OCI-LY7 (cell line): ENCODE measurements at regions not wholly inside any gene's neighbourhood (a gene's known extent, or its start where the extent isn't known, plus 50 kb on each side); places are given as distances from the start of the nearest gene placed in this dataset.

Experiments used
- CTCF ChIP-seq: fragments of 200-600 bp; sonication (generic); conservative IDR thresholded peaks from 2 replicates; pipeline ENCODE4 v1.5.1; 2014; ENCODE audit warnings: mild to moderate bottlenecking, antibody characterized with exemption, low read length, moderate library complexity, mixed read lengths
- EZH2phosphoT487 ChIP-seq: fragments of 200-600 bp; sonication (generic); IDR thresholded peaks from 2 replicates; pipeline ENCODE4 v1.6.1; 2018; ENCODE audit warnings: low read depth, borderline replicate concordance, mild to moderate bottlenecking, mixed run types, antibody characterized with exemption, low read length, moderate library complexity, mixed read lengths

DNA sequence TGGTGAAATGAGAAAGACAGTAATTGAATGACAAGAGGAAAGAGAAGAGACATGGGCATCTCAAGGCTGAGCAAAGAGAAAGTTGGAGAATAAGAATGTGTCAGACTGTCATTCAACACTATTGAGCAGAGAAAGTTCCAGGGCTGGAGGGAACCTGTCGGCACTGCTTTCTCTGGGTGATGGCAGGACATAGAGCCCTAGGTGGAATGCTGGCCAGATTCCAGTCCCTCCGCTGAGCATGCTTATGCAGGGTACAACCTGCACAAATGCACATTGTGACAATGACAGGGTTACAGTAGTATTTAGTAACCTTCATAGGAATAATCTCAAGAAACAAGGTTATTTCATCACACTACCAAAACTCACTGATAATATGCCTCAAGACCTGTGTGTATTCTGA, 582.8 kb downstream of the ADCYAP1 start:
- TF ChIP-seq CTCF, result no peak
- TF ChIP-seq EZH2phosphoT487, result no peak
